ENCODE measurements at regions not wholly inside any gene's neighbourhood (a gene's known extent, or its start where the extent isn't known, plus 50 kb on each side); places are given as distances from the start of the nearest gene placed in this dataset.
"Not testable (repeated sequence)": the region's sequence is repeated elsewhere in the genome, so short reads cannot be mapped to it uniquely, and the experiment has no call there.

DNA sequence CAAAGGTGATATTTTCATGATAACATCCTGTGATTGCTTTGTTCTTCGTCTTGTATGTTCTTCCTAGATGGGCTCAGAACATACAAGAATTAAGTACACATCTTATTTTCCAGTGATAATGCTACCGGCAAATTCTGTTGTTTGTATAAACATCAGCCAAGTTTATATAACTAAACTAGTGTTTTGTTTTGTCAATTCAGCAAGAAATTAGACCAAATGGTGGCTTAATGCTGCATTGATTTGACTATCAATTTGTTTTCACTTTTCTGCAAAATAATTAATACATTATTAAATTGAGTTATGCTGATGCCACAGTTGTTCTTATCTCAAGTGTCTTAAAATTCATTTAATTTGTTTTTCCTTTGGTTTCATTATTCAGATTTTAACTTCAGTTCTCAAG lies 177.7 kb downstream of the OR4F29 start:
- not testable (repeated sequence) for H3K36me3 Mint-ChIP-seq (ENCODE audit: insufficient read depth); ATAC-seq (replicated peaks; ENCODE audit: extremely low read depth, poor library complexity, severe bottlenecking); H3K27ac Mint-ChIP-seq (ENCODE audit: low read depth); H3K4me1 Mint-ChIP-seq; DNase-seq (ENCODE audit: low spot score in 2 of 2); H3K9me3 Mint-ChIP-seq; H3K27me3 Mint-ChIP-seq; H3K4me3 Mint-ChIP-seq

DNA sequence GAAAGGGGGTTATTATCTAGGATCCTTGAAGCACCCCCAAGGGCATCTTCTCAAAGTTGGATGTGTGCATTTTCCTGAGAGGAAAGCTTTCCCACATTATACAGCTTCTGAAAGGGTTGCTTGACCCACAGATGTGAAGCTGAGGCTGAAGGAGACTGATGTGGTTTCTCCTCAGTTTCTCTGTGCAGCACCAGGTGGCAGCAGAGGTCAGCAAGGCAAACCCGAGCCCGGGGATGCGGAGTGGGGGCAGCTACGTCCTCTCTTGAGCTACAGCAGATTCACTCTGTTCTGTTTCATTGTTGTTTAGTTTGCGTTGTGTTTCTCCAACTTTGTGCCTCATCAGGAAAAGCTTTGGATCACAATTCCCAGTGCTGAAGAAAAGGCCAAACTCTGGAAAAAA lies 183.7 kb downstream of the OR4F29 start:
- H3K4me3 Mint-ChIP-seq; H3K9me3 Mint-ChIP-seq; H3K36me3 Mint-ChIP-seq (ENCODE audit: insufficient read depth); ATAC-seq (replicated peaks; ENCODE audit: extremely low read depth, poor library complexity, severe bottlenecking); H3K4me1 Mint-ChIP-seq; H3K27ac Mint-ChIP-seq (ENCODE audit: low read depth); H3K27me3 Mint-ChIP-seq: not testable (repeated sequence)
- DNase-seq (ENCODE audit: low spot score in 2 of 2), result peak; percentile 46 to 53
